HG02852 (cell line): ENCODE measurements at regions not wholly inside any gene's neighbourhood (a gene's known extent, or its start where the extent isn't known, plus 50 kb on each side); places are given as distances from the start of the nearest gene placed in this dataset.
"Not testable (repeated sequence)": the region's sequence is repeated elsewhere in the genome, so short reads cannot be mapped to it uniquely, and the experiment has no call there.

Experiments
- ATAC-seq: cut with Tn5 transposase; IDR thresholded peaks from one replicate; pipeline ENCODE4 v1.9.1; 2021; ENCODE audit warnings: mild to moderate bottlenecking, moderate library complexity; ENCODE audit not compliant: unreplicated experiment

- ATAC-seq = no peak
Measured at GRCh38 chr4:171538601-171539100, 274.6 kb upstream of the GALNTL6 start.

- no peak for ATAC-seq
Measured at GRCh38 chr4:171534391-171534790, 278.8 kb upstream of the GALNTL6 start.

- ATAC-seq = no peak
Measured at GRCh38 chr4:171532968-171533367, 280.2 kb upstream of the GALNTL6 start.

- ATAC-seq = no peak
Measured at GRCh38 chr4:171524903-171525302, 288.3 kb upstream of the GALNTL6 start.

- no peak for ATAC-seq
Measured at GRCh38 chr4:171521726-171522125, 291.5 kb upstream of the GALNTL6 start.

DNA sequence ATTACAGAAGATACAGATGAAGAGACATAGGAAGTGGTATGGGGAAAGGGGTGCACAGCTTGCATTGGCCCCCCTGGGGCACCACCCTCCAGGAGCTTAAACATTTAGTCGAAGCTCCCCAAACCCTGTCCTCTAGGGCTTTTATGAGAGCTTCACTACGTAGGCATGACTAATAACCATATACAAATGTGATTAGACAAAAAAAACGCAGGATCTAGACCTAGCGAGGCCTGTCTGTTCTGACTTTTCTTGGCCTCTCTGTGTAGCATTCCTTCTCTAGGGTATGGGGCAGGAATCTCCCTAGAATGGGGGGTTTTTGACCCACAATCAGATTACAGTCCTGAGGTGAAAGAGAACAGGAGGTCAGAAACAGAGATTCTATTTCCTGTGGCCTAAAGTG is 293.7 kb upstream of the GALNTL6 start:
- no peak for ATAC-seq

DNA sequence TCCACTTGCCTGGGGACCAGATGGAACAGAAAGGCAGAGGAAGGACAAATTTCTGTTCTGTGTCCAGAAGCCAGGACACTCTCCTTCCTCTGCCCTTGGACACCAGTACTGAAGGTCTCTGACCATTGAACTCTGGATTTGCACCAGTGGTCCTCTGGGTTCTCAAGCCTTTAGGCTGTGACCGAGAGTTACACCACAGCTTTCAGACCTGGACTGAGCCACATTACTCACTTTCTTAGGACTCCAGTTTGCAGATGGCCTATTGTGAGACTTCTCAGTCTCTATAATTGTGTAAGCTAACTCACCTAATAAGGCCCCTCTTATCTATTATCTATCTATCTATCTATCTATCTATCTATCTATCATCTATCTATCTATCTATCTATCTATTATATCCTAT is 295.3 kb upstream of the GALNTL6 start:
- ATAC-seq = no peak

DNA sequence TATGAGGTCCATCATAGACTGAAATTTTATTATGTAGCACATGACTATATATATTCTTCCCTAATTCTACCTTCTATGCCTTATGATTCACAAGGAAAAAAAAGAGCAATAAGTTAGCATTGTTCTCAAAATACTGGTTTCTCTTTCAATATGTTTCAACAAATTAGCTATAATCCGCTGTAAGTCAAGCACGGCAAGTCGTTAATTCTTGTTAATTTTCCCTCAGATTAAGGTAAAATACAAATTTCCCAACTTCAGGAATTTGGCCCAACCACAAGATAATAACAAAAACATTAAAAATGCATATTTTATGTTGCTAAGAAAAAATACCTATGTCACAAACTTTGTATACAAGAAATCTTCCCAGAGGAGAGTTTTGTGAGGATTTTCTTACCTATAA is 296.5 kb upstream of the GALNTL6 start:
- ATAC-seq = no peak

GRCh38 chr4:171484681-171485080 is 328.5 kb upstream of the GALNTL6 start:
- ATAC-seq = no peak

- no peak for ATAC-seq
Measured at GRCh38 chr4:171478181-171478580, 335.0 kb upstream of the GALNTL6 start.

GRCh38 chr4:171475111-171475510 is 338.1 kb upstream of the GALNTL6 start:
- ATAC-seq = not testable (repeated sequence)

- no peak for ATAC-seq
Measured at GRCh38 chr4:171473155-171473554, 340.0 kb upstream of the GALNTL6 start.

GRCh38 chr4:171472230-171472629 is 341.0 kb upstream of the GALNTL6 start:
- ATAC-seq = no peak

DNA sequence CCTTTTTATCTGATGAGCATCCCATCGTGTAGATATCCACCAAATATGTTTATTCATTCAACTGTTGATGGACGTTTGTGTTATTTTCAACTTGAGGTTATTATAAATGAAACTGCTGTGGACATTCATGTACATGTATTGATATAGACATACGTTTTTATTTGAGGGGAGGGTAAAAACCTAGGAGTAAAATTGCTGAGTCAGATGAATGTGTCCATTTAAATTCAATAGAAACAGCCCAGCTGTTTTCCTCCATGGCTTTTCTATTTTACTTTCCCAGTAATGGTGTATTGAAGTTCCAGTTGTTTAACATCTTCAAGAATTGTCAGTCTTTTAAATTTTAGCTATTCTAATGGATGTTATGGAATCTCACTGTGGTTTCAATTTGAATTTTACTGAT is 348.7 kb upstream of the GALNTL6 start:
- ATAC-seq = no peak

GRCh38 chr4:171461191-171461590 is 352.0 kb upstream of the GALNTL6 start:
- no peak for ATAC-seq

GRCh38 chr4:171448919-171449481 is 364.2 kb upstream of the GALNTL6 start:
- ATAC-seq = no peak

- no peak for ATAC-seq
Measured at GRCh38 chr4:171448358-171448757, 364.8 kb upstream of the GALNTL6 start.

- ATAC-seq = no peak
Measured at GRCh38 chr4:171441300-171441941, 371.8 kb upstream of the GALNTL6 start.

GRCh38 chr4:171433674-171434073 is 379.5 kb upstream of the GALNTL6 start:
- no peak for ATAC-seq

- ATAC-seq = no peak
Measured at GRCh38 chr4:171432536-171432935, 380.7 kb upstream of the GALNTL6 start.

- peak; percentile 70 for ATAC-seq
Measured at GRCh38 chr4:171430495-171430894, 382.7 kb upstream of the GALNTL6 start.

DNA sequence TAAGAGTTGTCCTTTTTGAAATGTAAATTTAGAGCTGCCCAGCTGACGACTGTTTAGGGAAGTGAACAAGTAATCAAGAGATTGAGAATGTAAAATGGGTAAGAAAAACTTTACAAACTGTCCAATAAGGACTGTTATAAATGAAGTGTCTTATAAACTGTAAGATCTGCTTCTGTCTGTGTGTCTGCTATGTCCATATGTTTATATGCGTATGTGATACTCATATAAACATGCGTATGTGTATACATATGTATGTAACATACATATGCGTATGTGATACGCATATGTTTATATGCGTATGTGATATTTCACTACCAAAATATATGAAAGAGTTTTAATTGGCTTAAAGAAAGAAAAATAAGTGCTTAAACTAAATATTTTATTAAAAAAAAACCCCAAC is 416.0 kb upstream of the GALNTL6 start:
- no peak for ATAC-seq

GRCh38 chr4:171390626-171391025 is 422.6 kb upstream of the GALNTL6 start:
- ATAC-seq = no peak
